Parathyroid adenoma (tissue), 2 donors: ENCODE measurements at regions not wholly inside any gene's neighbourhood (a gene's known extent, or its start where the extent isn't known, plus 50 kb on each side); places are given as distances from the start of the nearest gene placed in this dataset.

ENCODE experiments used
- H2AFZ ChIP-seq: fragments of 300-600 bp; sonication (generic); one replicate; pipeline ENCODE4 v1.7.0; 2017; ENCODE audit warnings: antibody characterized with exemption, mild to moderate bottlenecking
- H3K27ac ChIP-seq: fragments of 300-600 bp; sonication (generic); one replicate; pipeline ENCODE4 v1.7.0; 2017
- H3K27me3 ChIP-seq: fragments of 300-600 bp; sonication (generic); one replicate; pipeline ENCODE4 v1.7.0; 2017; ENCODE audit warnings: low read length; ENCODE audit not compliant: control insufficient read depth, insufficient read depth
- H3K36me3 ChIP-seq: fragments of 300-600 bp; sonication (generic); one replicate; pipeline ENCODE4 v1.7.0; 2017; ENCODE audit warnings: low read length; ENCODE audit not compliant: control insufficient read depth, insufficient read depth
- H3K4me1 ChIP-seq: fragments of 300-600 bp; sonication (generic); one replicate; pipeline ENCODE4 v1.7.0; 2017; ENCODE audit warnings: control low read depth
- H3K4me2 ChIP-seq: fragments of 300-600 bp; sonication (generic); one replicate; pipeline ENCODE4 v1.7.0; 2017; ENCODE audit warnings: low read length
- H3K4me3 ChIP-seq: fragments of 300-600 bp; sonication (generic); one replicate; pipeline ENCODE4 v1.7.0; 2017; ENCODE audit warnings: low read depth, low read length
- H3K79me2 ChIP-seq: fragments of 300-600 bp; sonication (generic); one replicate; pipeline ENCODE4 v1.7.0; 2017; ENCODE audit warnings: control low read depth
- H3K9ac ChIP-seq: fragments of 300-600 bp; sonication (generic); one replicate; pipeline ENCODE4 v1.7.0; 2017; ENCODE audit warnings: mild to moderate bottlenecking
- H3K9me3 ChIP-seq: fragments of 300-600 bp; sonication (generic); one replicate; pipeline ENCODE4 v1.7.0; 2017; ENCODE audit warnings: low read length; ENCODE audit not compliant: control insufficient read depth
- CTCF ChIP-seq: fragments of 300-600 bp; sonication (generic); IDR thresholded peaks from one replicate; pipeline ENCODE4 v1.7.0; 2017; ENCODE audit warnings: antibody characterized with exemption, mild to moderate bottlenecking
- donor health status: primary hyperparathyroidism.

- no peaks in the 10 kb centered on the region for H3K9me3 ChIP-seq
- no peak overlapping the region for H2AFZ ChIP-seq
- no peak overlapping the region for H3K27ac ChIP-seq
- TF ChIP-seq CTCF: no peak
- no peak overlapping the region for H3K4me3 ChIP-seq
- no peak overlapping the region for H3K9ac ChIP-seq
- H3K79me2 ChIP-seq: no peaks in the 10 kb centered on the region
- no peak overlapping the region for H3K4me2 ChIP-seq
- H3K36me3 ChIP-seq: no peaks in the 10 kb centered on the region
- no peaks in the 10 kb centered on the region for H3K4me1 ChIP-seq
- H3K27me3 ChIP-seq: no peaks in the 10 kb centered on the region
Observed at GRCh38 chr12:84492351-84492883, 420.2 kb downstream of the SLC6A15 start.

DNA sequence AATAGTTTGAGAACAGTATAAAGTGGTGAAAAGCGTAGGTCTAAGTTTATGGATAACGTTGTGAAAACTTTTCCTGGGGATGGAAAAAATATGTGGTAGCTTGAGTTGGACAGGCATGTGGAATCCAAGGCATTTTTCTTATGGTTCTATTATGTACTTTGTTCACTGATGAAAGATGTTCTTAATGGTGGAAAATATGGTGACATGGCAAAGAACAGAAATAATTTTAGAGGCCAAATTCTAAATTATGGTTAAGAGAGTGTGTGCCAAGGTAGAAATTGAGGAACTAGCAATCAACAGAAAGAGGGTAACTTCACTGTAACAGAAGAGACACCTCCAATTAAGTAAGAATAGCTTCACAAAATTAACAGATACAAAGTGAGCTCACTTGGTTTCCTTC lies 427.8 kb downstream of the SLC6A15 start:
- TF ChIP-seq CTCF: no peak
- H3K4me2 ChIP-seq: no peak overlapping the region
- no peak overlapping the region for H2AFZ ChIP-seq
- H3K79me2 ChIP-seq: no peaks in the 10 kb centered on the region
- H3K27ac ChIP-seq: no peak overlapping the region
- H3K9me3 ChIP-seq: no peaks in the 10 kb centered on the region
- H3K36me3 ChIP-seq: no peaks in the 10 kb centered on the region
- H3K9ac ChIP-seq: no peak overlapping the region
- no peak overlapping the region for H3K4me3 ChIP-seq
- no peaks in the 10 kb centered on the region for H3K27me3 ChIP-seq
- H3K4me1 ChIP-seq: no peaks in the 10 kb centered on the region

GRCh38 chr12:84480803-84481202 lies 431.8 kb downstream of the SLC6A15 start:
- no peaks in the 10 kb centered on the region for H3K9me3 ChIP-seq
- no peaks in the 10 kb centered on the region for H3K27me3 ChIP-seq
- no peak overlapping the region for H3K4me2 ChIP-seq
- no peak overlapping the region for H3K27ac ChIP-seq
- H3K4me3 ChIP-seq: no peak overlapping the region
- no peak overlapping the region for H3K9ac ChIP-seq
- H3K36me3 ChIP-seq: no peaks in the 10 kb centered on the region
- no peak overlapping the region for H2AFZ ChIP-seq
- H3K4me1 ChIP-seq: no peaks in the 10 kb centered on the region
- no peaks in the 10 kb centered on the region for H3K79me2 ChIP-seq
- TF ChIP-seq CTCF: no peak

GRCh38 chr12:84470361-84470760 lies 442.2 kb downstream of the SLC6A15 start:
- Histone ChIP-seq H3K4me1 (no peaks in the 10 kb centered on the region), H3K9ac (no peak overlapping the region), H3K4me2 (no peak overlapping the region), H3K27me3 (no peaks in the 10 kb centered on the region), H3K9me3 (no peaks in the 10 kb centered on the region), H3K27ac (no peak overlapping the region), H3K36me3 (no peaks in the 10 kb centered on the region), H3K79me2 (no peaks in the 10 kb centered on the region), H3K4me3 (no peak overlapping the region), H2AFZ (no peak overlapping the region)
- TF ChIP-seq CTCF: no peak

GRCh38 chr12:84464616-84465015 lies 448.0 kb downstream of the SLC6A15 start:
- no peaks in the 10 kb centered on the region for H3K4me1 ChIP-seq
- H3K4me3 ChIP-seq: no peak overlapping the region
- no peaks in the 10 kb centered on the region for H3K9me3 ChIP-seq
- no peaks in the 10 kb centered on the region for H3K79me2 ChIP-seq
- no peaks in the 10 kb centered on the region for H3K36me3 ChIP-seq
- no peak overlapping the region for H3K4me2 ChIP-seq
- no peak overlapping the region for H3K9ac ChIP-seq
- TF ChIP-seq CTCF: no peak
- H3K27me3 ChIP-seq: no peaks in the 10 kb centered on the region
- no peak overlapping the region for H2AFZ ChIP-seq
- no peak overlapping the region for H3K27ac ChIP-seq
